ENCODE measurements at regions not wholly inside any gene's neighbourhood (a gene's known extent, or its start where the extent isn't known, plus 50 kb on each side); places are given as distances from the start of the nearest gene placed in this dataset.

DNA sequence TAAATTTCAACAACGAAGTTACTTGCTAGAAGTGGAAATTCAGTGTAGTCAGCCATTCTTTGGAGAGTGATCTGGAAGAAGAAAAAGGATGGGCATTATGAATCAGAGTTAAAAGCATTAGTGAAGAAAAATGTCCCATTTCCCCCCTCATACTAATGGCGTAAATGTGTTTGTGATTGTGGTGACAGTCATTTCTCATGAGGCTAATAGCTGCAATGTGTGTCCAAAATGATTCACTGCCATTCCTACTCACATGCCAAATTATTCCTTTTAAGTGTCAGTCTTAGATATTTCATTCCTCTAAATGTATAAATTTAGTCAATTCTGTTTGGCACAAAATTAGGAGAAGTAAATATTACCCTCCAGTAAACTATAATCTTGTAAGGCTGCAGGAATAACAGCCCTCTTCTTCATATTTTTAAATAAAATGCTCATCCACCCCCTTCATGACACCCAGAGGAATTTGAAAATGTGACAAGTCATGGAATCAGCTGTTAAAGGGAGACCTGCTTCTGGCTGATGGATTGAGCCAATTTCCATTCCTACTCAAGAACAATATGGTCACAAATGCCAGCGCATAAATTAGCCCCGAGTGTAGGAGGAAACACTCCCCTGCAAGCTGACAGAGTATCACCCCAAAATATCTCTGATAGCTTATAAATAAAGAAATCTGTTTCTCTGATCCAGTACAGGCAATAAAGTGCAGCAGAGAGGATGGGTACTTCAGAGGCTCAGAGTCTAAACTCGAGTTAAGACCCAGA is 912.3 kb upstream of the SEL1L start:
- 81% methylated on average over 5 of the region's 5 CpGs for WGBS (ENCODE audit: low lambda C conversion rate, missing lambda C conversion rate)
- no peak overlapping the region for H3K4me2 ChIP-seq
- no peak overlapping the region for H3K4me3 ChIP-seq

DNA sequence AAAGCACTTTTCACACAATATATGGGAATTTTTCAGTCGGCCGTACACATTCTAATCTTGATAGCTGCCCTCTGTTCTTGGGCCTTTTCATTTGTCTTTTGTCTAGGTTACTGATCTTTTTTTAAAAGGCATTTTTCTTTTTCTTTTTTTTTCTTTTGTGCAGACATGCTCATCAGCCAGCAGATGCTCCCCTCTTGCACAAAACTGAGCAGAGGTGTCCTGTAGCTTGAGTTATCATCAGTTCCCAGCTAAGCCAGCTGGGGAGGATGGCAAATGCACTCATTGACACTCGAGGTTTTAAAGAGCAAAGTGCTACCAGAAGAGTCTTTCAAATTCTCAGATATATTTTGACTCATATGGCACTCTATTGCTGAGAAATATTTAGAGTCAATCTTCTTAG is 913.9 kb upstream of the SEL1L start:
- Histone ChIP-seq H3K79me2 (no peaks in the 10 kb centered on the region), H4K20me1 (ENCODE audit: insufficient read depth, poor library complexity, severe bottlenecking) (no peaks in the 10 kb centered on the region), H3K27ac (no peak overlapping the region), H3K9me2 (replicated peaks; ENCODE audit: insufficient read depth) (no peaks in the 10 kb centered on the region), H2AFZ (no peak overlapping the region), H3K27me3 (no peaks in the 10 kb centered on the region), H3K4me1 (ENCODE audit: insufficient read depth) (no peaks in the 10 kb centered on the region), H3K4me2 (no peak overlapping the region), H3K9me3 (ENCODE audit: low read depth) (no peaks in the 10 kb centered on the region), H3K36me3 (replicated peaks; ENCODE audit: insufficient read depth, low read depth) (no peaks in the 10 kb centered on the region), H3K4me3 (no peak overlapping the region)
- 49% methylated on average over 3 of the region's 3 CpGs for WGBS (ENCODE audit: low lambda C conversion rate, missing lambda C conversion rate)
- no peak for DNase-seq (ENCODE audit: low spot score)
- no peak for TF ChIP-seq EZH2phosphoT487 (IDR thresholded peaks at IDR 0.05; ENCODE audit: low read depth, severe bottlenecking, unreplicated experiment)
- TF ChIP-seq, protein P1, sequence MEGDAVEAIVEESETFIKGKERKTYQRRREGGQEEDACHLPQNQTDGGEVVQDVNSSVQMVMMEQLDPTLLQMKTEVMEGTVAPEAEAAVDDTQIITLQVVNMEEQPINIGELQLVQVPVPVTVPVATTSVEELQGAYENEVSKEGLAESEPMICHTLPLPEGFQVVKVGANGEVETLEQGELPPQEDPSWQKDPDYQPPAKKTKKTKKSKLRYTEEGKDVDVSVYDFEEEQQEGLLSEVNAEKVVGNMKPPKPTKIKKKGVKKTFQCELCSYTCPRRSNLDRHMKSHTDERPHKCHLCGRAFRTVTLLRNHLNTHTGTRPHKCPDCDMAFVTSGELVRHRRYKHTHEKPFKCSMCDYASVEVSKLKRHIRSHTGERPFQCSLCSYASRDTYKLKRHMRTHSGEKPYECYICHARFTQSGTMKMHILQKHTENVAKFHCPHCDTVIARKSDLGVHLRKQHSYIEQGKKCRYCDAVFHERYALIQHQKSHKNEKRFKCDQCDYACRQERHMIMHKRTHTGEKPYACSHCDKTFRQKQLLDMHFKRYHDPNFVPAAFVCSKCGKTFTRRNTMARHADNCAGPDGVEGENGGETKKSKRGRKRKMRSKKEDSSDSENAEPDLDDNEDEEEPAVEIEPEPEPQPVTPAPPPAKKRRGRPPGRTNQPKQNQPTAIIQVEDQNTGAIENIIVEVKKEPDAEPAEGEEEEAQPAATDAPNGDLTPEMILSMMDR (IDR thresholded peaks at IDR 0.05; ENCODE audit: poor library complexity): peak; percentile 42
- no peak for TF ChIP-seq EZH2 (IDR thresholded peaks at IDR 0.05; ENCODE audit: borderline replicate concordance)

More for the DNA sequence above, 912.3 kb upstream of the SEL1L start:
- Histone ChIP-seq H3K79me2 (no peaks in the 10 kb centered on the region), H3K9me3 (ENCODE audit: low read depth) (no peaks in the 10 kb centered on the region), H2AFZ (no peak overlapping the region), H3K36me3 (replicated peaks; ENCODE audit: insufficient read depth, low read depth) (no peaks in the 10 kb centered on the region), H3K9me2 (replicated peaks; ENCODE audit: insufficient read depth) (no peaks in the 10 kb centered on the region), H4K20me1 (ENCODE audit: insufficient read depth, poor library complexity, severe bottlenecking) (no peaks in the 10 kb centered on the region), H3K27ac (no peak overlapping the region), H3K4me1 (ENCODE audit: insufficient read depth) (no peaks in the 10 kb centered on the region), H3K27me3 (no peaks in the 10 kb centered on the region)
- DNase-seq (ENCODE audit: low spot score): no peak
- TF ChIP-seq EZH2phosphoT487 (IDR thresholded peaks at IDR 0.05; ENCODE audit: low read depth, severe bottlenecking, unreplicated experiment): no peak
- TF ChIP-seq, protein P1 (IDR thresholded peaks at IDR 0.05; ENCODE audit: poor library complexity): no peak
- no peak for TF ChIP-seq EZH2 (IDR thresholded peaks at IDR 0.05; ENCODE audit: borderline replicate concordance)

DNA sequence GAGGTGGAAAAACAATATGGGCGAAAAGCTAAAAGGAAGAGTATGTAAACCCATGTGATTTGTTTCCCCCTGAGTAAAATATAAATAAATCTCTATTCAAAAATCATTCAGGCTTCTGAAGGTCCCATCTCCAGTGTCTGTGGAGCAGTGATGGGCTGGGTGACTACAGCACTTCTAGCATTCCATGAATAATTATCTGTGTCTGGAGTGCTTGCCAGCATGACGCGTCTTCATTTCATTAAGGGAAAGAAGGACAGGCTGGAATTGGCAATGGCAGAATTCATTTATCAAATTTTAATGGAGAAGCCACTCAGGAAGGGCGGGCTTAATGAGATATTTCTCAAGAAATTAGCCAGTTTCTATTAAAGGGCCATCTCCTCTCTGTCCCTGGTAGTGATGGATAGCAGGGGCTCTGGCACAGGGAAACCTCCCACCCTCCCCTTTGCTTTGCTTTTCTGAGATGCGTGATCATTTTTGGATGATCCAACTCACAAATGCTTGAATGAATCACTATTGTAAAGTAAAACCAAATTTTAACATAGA is 916.3 kb upstream of the SEL1L start:
- H2AFZ ChIP-seq: no peak overlapping the region
- 89% methylated on average over 5 of the region's 5 CpGs for WGBS (ENCODE audit: low lambda C conversion rate, missing lambda C conversion rate)
- no peaks in the 10 kb centered on the region for H3K27me3 ChIP-seq
- H3K4me3 ChIP-seq: no peak overlapping the region
- H3K36me3 ChIP-seq (replicated peaks; ENCODE audit: insufficient read depth, low read depth): no peaks in the 10 kb centered on the region
- TF ChIP-seq EZH2 (IDR thresholded peaks at IDR 0.05; ENCODE audit: borderline replicate concordance): no peak
- no peak for TF ChIP-seq EZH2phosphoT487 (IDR thresholded peaks at IDR 0.05; ENCODE audit: low read depth, severe bottlenecking, unreplicated experiment)
- TF ChIP-seq, protein P1 (IDR thresholded peaks at IDR 0.05; ENCODE audit: poor library complexity): no peak
- no peak for DNase-seq (ENCODE audit: low spot score)
- no peaks in the 10 kb centered on the region for H3K9me2 ChIP-seq (replicated peaks; ENCODE audit: insufficient read depth)
- H4K20me1 ChIP-seq (ENCODE audit: insufficient read depth, poor library complexity, severe bottlenecking): no peaks in the 10 kb centered on the region
- H3K9me3 ChIP-seq (ENCODE audit: low read depth): no peaks in the 10 kb centered on the region
- H3K27ac ChIP-seq: no peak overlapping the region
- no peak overlapping the region for H3K4me2 ChIP-seq
- no peaks in the 10 kb centered on the region for H3K79me2 ChIP-seq
- no peaks in the 10 kb centered on the region for H3K4me1 ChIP-seq (ENCODE audit: insufficient read depth)
